ENCODE measurements at regions not wholly inside any gene's neighbourhood (a gene's known extent, or its start where the extent isn't known, plus 50 kb on each side); places are given as distances from the start of the nearest gene placed in this dataset.

- H3K9me3 Mint-ChIP-seq, result peaks cover 1% of the 10 kb centered on the region
- ATAC-seq, result no peak
- no peak for DNase-seq (ENCODE audit: low spot score in 2 of 2)
- no peaks in the 10 kb centered on the region for H3K4me1 Mint-ChIP-seq
- H3K36me3 Mint-ChIP-seq, result no peaks in the 10 kb centered on the region
- no peak overlapping the region for H3K4me3 Mint-ChIP-seq
- H3K27ac Mint-ChIP-seq, result no peak overlapping the region
Measured at GRCh38 chr4:147370881-147371280, 110.0 kb upstream of the EDNRA start.

- H3K9me3 Mint-ChIP-seq, result peaks cover 4% of the 10 kb centered on the region
- no peaks in the 10 kb centered on the region for H3K4me1 Mint-ChIP-seq
- no peak for ATAC-seq
- no peak overlapping the region for H3K4me3 Mint-ChIP-seq
- no peak overlapping the region for H3K27ac Mint-ChIP-seq
- DNase-seq (ENCODE audit: low spot score in 2 of 2), result no peak
- H3K36me3 Mint-ChIP-seq, result no peaks in the 10 kb centered on the region
Measured at GRCh38 chr4:147371661-147372060, 109.2 kb upstream of the EDNRA start.

- Mint-ChIP-seq H3K9me3 (peaks cover 4% of the 10 kb centered on the region), H3K4me3 (no peak overlapping the region), H3K27ac (no peak overlapping the region), H3K36me3 (no peaks in the 10 kb centered on the region), H3K4me1 (no peaks in the 10 kb centered on the region)
- DNase-seq (ENCODE audit: low spot score in 2 of 2) (no peak), ATAC-seq (no peak)
Measured at GRCh38 chr4:147378780-147379179, 102.1 kb upstream of the EDNRA start.

- Mint-ChIP-seq H3K4me1 (no peaks in the 10 kb centered on the region), H3K9me3 (no peaks in the 10 kb centered on the region), H3K4me3 (no peak overlapping the region), H3K36me3 (no peaks in the 10 kb centered on the region), H3K27ac (no peak overlapping the region)
- no peak for DNase-seq (ENCODE audit: low spot score in 2 of 2)
- ATAC-seq, result no peak
Measured at GRCh38 chr4:147381749-147382148, 99.1 kb upstream of the EDNRA start.

GRCh38 chr4:147388018-147388417 is 92.9 kb upstream of the EDNRA start:
- no peak overlapping the region for H3K27ac Mint-ChIP-seq
- H3K36me3 Mint-ChIP-seq, result no peaks in the 10 kb centered on the region
- no peak overlapping the region for H3K4me3 Mint-ChIP-seq
- H3K4me1 Mint-ChIP-seq, result no peaks in the 10 kb centered on the region
- ATAC-seq (no peak), DNase-seq (ENCODE audit: low spot score in 2 of 2) (no peak)
- H3K9me3 Mint-ChIP-seq, result peaks cover 8% of the 10 kb centered on the region

- Mint-ChIP-seq H3K9me3 (no peaks in the 10 kb centered on the region), H3K4me3 (no peak overlapping the region), H3K27ac (no peak overlapping the region), H3K36me3 (no peaks in the 10 kb centered on the region), H3K4me1 (no peaks in the 10 kb centered on the region)
- no peak for ATAC-seq
- DNase-seq (ENCODE audit: low spot score in 2 of 2), result no peak
Measured at GRCh38 chr4:147396105-147396504, 84.8 kb upstream of the EDNRA start.

GRCh38 chr4:147398556-147398955 is 82.3 kb upstream of the EDNRA start:
- Mint-ChIP-seq H3K9me3 (no peaks in the 10 kb centered on the region), H3K36me3 (no peaks in the 10 kb centered on the region), H3K27ac (no peak overlapping the region), H3K4me1 (no peaks in the 10 kb centered on the region), H3K4me3 (no peak overlapping the region)
- DNase-seq (ENCODE audit: low spot score in 2 of 2) (no peak), ATAC-seq (no peak)

GRCh38 chr4:147400721-147401120 is 80.2 kb upstream of the EDNRA start:
- DNase-seq (ENCODE audit: low spot score in 2 of 2), result no peak
- no peaks in the 10 kb centered on the region for H3K4me1 Mint-ChIP-seq

GRCh38 chr4:147401221-147401620 is 79.7 kb upstream of the EDNRA start:
- DNase-seq (ENCODE audit: low spot score in 2 of 2) (no peak), ATAC-seq (no peak)
- Mint-ChIP-seq H3K36me3 (no peaks in the 10 kb centered on the region), H3K27ac (no peak overlapping the region), H3K4me1 (no peaks in the 10 kb centered on the region), H3K4me3 (no peak overlapping the region), H3K9me3 (peaks cover 4% of the 10 kb centered on the region)

More at GRCh38 chr4:147400721-147401120, 80.2 kb upstream of the EDNRA start:
- H3K36me3 Mint-ChIP-seq, result no peaks in the 10 kb centered on the region
- no peak for ATAC-seq
- H3K27ac Mint-ChIP-seq, result no peak overlapping the region
- no peak overlapping the region for H3K4me3 Mint-ChIP-seq
- H3K9me3 Mint-ChIP-seq, result no peaks in the 10 kb centered on the region

- no peak for ATAC-seq
- H3K27ac Mint-ChIP-seq, result no peak overlapping the region
- no peaks in the 10 kb centered on the region for H3K4me1 Mint-ChIP-seq
- H3K9me3 Mint-ChIP-seq, result peaks cover 12% of the 10 kb centered on the region
- no peaks in the 10 kb centered on the region for H3K36me3 Mint-ChIP-seq
- H3K4me3 Mint-ChIP-seq, result no peak overlapping the region
- DNase-seq (ENCODE audit: low spot score in 2 of 2), result no peak
Measured at GRCh38 chr4:147407261-147408045, 73.4 kb upstream of the EDNRA start.

GRCh38 chr4:147408189-147408588 is 72.7 kb upstream of the EDNRA start:
- H3K4me1 Mint-ChIP-seq, result no peaks in the 10 kb centered on the region
- ATAC-seq (no peak), DNase-seq (ENCODE audit: low spot score in 2 of 2) (no peak)
- H3K4me3 Mint-ChIP-seq, result no peak overlapping the region
- no peak overlapping the region for H3K27ac Mint-ChIP-seq
- H3K9me3 Mint-ChIP-seq, result peaks cover 12% of the 10 kb centered on the region
- H3K36me3 Mint-ChIP-seq, result no peaks in the 10 kb centered on the region

GRCh38 chr4:147409350-147409749 is 71.5 kb upstream of the EDNRA start:
- no peak for DNase-seq (ENCODE audit: low spot score in 2 of 2)
- H3K4me3 Mint-ChIP-seq, result no peak overlapping the region
- no peak overlapping the region for H3K27ac Mint-ChIP-seq
- H3K4me1 Mint-ChIP-seq, result no peaks in the 10 kb centered on the region
- H3K9me3 Mint-ChIP-seq, result peaks cover 14% of the 10 kb centered on the region
- no peak for ATAC-seq
- no peaks in the 10 kb centered on the region for H3K36me3 Mint-ChIP-seq

- ATAC-seq (no peak), DNase-seq (ENCODE audit: low spot score in 2 of 2) (no peak)
- Mint-ChIP-seq H3K4me1 (no peaks in the 10 kb centered on the region), H3K9me3 (peaks cover 15% of the 10 kb centered on the region), H3K4me3 (no peak overlapping the region), H3K36me3 (no peaks in the 10 kb centered on the region), H3K27ac (no peak overlapping the region)
Measured at GRCh38 chr4:147418226-147418625, 62.7 kb upstream of the EDNRA start.

- no peak for DNase-seq (ENCODE audit: low spot score in 2 of 2)
- Mint-ChIP-seq H3K36me3 (no peaks in the 10 kb centered on the region), H3K4me1 (no peaks in the 10 kb centered on the region), H3K4me3 (no peak overlapping the region), H3K27ac (no peak overlapping the region), H3K9me3 (peaks cover 8% of the 10 kb centered on the region)
- no peak for ATAC-seq
Measured at GRCh38 chr4:147421456-147421855, 59.4 kb upstream of the EDNRA start.

GRCh38 chr4:147423229-147423628 is 57.7 kb upstream of the EDNRA start:
- no peak for DNase-seq (ENCODE audit: low spot score in 2 of 2)
- ATAC-seq, result no peak
- H3K36me3 Mint-ChIP-seq, result no peaks in the 10 kb centered on the region
- H3K27ac Mint-ChIP-seq, result no peak overlapping the region
- no peak overlapping the region for H3K4me3 Mint-ChIP-seq
- no peaks in the 10 kb centered on the region for H3K4me1 Mint-ChIP-seq
- H3K9me3 Mint-ChIP-seq, result peaks cover 4% of the 10 kb centered on the region

- DNase-seq (ENCODE audit: low spot score in 2 of 2) (no peak), ATAC-seq (no peak)
- Mint-ChIP-seq H3K4me1 (no peaks in the 10 kb centered on the region), H3K4me3 (no peak overlapping the region), H3K36me3 (no peaks in the 10 kb centered on the region), H3K9me3 (peaks cover 4% of the 10 kb centered on the region), H3K27ac (no peak overlapping the region)
Measured at GRCh38 chr4:147425019-147425418, 55.9 kb upstream of the EDNRA start.
